SU-DHL-6 (cell line): ENCODE measurements at regions not wholly inside any gene's neighbourhood (a gene's known extent, or its start where the extent isn't known, plus 50 kb on each side); places are given as distances from the start of the nearest gene placed in this dataset.

Experiments used
- H2AFZ ChIP-seq: fragments of 200-600 bp; sonication (generic); 2 replicates; pipeline ENCODE4 v1.6.1; 2014; ENCODE audit warnings: low read depth, mild to moderate bottlenecking, moderate library complexity, mixed read lengths, antibody characterized with exemption, low read length; ENCODE audit not compliant: severe bottlenecking
- H3F3A ChIP-seq: fragments of 200-600 bp; shearing (Covaris generic); 2 replicates; pipeline ENCODE4 v1.6.0; 2016; ENCODE audit warnings: antibody characterized with exemption, mild to moderate bottlenecking; ENCODE audit not compliant: insufficient read depth
- H3K27ac ChIP-seq: fragments of 200-600 bp; sonication (generic); 2 replicates; pipeline ENCODE4 v1.5.1; 2016; ENCODE audit warnings: low read depth, mild to moderate bottlenecking, low read length, moderate library complexity, mixed read lengths
- H3K27me3 ChIP-seq: fragments of 200-600 bp; sonication (generic), shearing (Covaris generic); 2 replicates; pipeline ENCODE4 v1.6.0; 2014; ENCODE audit warnings: mild to moderate bottlenecking, low read length
- H3K36me3 ChIP-seq: fragments of 200-600 bp; sonication (generic); 2 replicates; pipeline ENCODE4 v1.6.1; 2014; ENCODE audit warnings: mild to moderate bottlenecking, low read length, mixed read lengths
- H3K4me2 ChIP-seq: fragments of 300-600, 200-600 bp; shearing (Covaris generic), sonication (generic); 2 replicates; pipeline ENCODE4 v1.6.0; 2014; ENCODE audit warnings: low read length, low read depth, mild to moderate bottlenecking; ENCODE audit not compliant: poor library complexity, severe bottlenecking
- H3K4me3 ChIP-seq: fragments of 200-600 bp; sonication (generic); 2 replicates; pipeline ENCODE4 v1.5.1; 2014; ENCODE audit warnings: antibody characterized with exemption, low read length, mild to moderate bottlenecking, mixed read lengths; ENCODE audit not compliant: insufficient read depth, poor library complexity, severe bottlenecking
- H3K79me2 ChIP-seq: fragments of 200-600 bp; sonication (generic); 2 replicates; pipeline ENCODE4 v1.6.1; 2014; ENCODE audit warnings: mild to moderate bottlenecking, low read length, moderate library complexity; ENCODE audit not compliant: insufficient read depth
- H3K9ac ChIP-seq: fragments of 200-600 bp; sonication (generic); 2 replicates; pipeline ENCODE4 v1.7.0; 2014; ENCODE audit warnings: mild to moderate bottlenecking, low read length
- H3K9me2 ChIP-seq: fragments of 200-600 bp; sonication (generic); replicated peaks from 2 replicates; pipeline ENCODE4 v1.6.1; 2014; ENCODE audit warnings: low read length; ENCODE audit not compliant: insufficient read depth
- H3K9me3 ChIP-seq: fragments of 200-600 bp; sonication (generic); 2 replicates; pipeline ENCODE4 v1.6.1; 2014; ENCODE audit warnings: low read length, mixed read lengths; ENCODE audit not compliant: insufficient read depth
- H4K20me1 ChIP-seq: fragments of 200-600 bp; sonication (generic); 2 replicates; pipeline ENCODE4 v1.6.1; 2014; ENCODE audit warnings: low read depth, mild to moderate bottlenecking, antibody characterized with exemption, low read length, moderate library complexity, mixed read lengths
- EZH2phosphoT487 ChIP-seq: fragments of 200-600 bp; sonication (generic), shearing (Covaris generic); conservative IDR thresholded peaks from 2 replicates; pipeline ENCODE4 v1.6.1; 2018; ENCODE audit warnings: mild to moderate bottlenecking, antibody characterized with exemption, low read length, moderate library complexity, mixed read lengths
- TF ChIP-seq, protein P1 (sequence below): fragments of 200-600 bp; sonication (generic); IDR thresholded peaks from one replicate; pipeline ENCODE4 v1.5.1; 2017; ENCODE audit warnings: antibody characterized with exemption, mild to moderate bottlenecking, low read length, moderate library complexity; ENCODE audit not compliant: insufficient read depth, poor library complexity, severe bottlenecking

DNA sequence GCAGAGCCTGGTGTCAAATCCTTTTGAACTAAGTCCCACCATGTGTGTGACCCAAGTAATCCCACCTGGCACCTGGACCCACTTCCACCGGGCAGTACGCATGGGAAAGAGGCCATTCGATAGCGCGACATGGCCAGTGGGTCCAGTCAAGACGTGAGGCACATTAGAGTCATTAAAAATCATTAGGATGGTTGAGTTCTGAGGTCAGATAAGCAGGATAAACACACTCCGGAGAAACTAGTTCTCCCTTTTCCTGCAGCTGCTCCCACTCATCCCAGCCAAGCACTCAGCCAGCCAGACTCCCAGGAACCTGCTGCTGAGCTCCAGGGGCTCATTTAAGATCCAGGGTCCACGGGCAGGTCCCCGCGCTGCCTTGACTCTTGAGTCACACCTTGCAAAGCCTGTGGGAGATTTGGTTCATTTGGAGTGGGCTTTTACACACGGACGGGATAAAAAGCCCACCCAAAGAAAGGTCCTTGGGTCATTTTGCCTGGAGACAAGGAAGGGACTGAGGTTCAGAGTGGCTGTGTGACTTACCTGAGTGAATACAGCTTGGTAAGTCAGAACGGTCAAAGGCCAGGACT is 313.9 kb downstream of the BCL11B start:
- Histone ChIP-seq H3K79me2 (no peaks in the 10 kb centered on the region), H2AFZ (no peak overlapping the region), H3K36me3 (no peaks in the 10 kb centered on the region), H3K9ac (no peak overlapping the region), H3K9me2 (no peaks in the 10 kb centered on the region), H3K4me3 (no peak overlapping the region), H3K4me2 (no peak overlapping the region), H3K9me3 (no peaks in the 10 kb centered on the region), H3K27ac (no peak overlapping the region), H3K27me3 (no peaks in the 10 kb centered on the region), H4K20me1 (no peaks in the 10 kb centered on the region), H3F3A (no peaks in the 10 kb centered on the region)
- TF ChIP-seq EZH2phosphoT487 = no peak
- TF ChIP-seq, protein P1, sequence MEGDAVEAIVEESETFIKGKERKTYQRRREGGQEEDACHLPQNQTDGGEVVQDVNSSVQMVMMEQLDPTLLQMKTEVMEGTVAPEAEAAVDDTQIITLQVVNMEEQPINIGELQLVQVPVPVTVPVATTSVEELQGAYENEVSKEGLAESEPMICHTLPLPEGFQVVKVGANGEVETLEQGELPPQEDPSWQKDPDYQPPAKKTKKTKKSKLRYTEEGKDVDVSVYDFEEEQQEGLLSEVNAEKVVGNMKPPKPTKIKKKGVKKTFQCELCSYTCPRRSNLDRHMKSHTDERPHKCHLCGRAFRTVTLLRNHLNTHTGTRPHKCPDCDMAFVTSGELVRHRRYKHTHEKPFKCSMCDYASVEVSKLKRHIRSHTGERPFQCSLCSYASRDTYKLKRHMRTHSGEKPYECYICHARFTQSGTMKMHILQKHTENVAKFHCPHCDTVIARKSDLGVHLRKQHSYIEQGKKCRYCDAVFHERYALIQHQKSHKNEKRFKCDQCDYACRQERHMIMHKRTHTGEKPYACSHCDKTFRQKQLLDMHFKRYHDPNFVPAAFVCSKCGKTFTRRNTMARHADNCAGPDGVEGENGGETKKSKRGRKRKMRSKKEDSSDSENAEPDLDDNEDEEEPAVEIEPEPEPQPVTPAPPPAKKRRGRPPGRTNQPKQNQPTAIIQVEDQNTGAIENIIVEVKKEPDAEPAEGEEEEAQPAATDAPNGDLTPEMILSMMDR = no peak

DNA sequence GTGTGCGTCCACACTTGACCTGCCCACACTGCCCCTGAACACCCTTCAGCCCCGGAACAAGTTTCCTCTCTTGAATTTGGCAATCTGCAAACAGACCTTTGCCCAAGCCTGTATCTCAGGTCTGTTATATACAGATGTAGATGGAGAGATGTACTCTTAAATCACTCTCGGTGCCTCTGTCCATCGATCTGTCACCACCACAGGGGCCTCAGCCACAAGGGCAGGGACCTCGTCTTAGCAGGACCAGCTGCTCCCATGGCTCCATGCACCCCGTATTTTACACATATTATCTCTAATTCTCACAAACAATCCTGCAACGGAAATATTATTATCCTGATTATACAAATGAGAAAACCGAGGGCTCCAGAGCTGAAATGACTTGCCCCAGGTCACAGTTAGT is 313.4 kb downstream of the BCL11B start:
- TF ChIP-seq, protein P1 = no peak
- no peak for TF ChIP-seq EZH2phosphoT487

DNA sequence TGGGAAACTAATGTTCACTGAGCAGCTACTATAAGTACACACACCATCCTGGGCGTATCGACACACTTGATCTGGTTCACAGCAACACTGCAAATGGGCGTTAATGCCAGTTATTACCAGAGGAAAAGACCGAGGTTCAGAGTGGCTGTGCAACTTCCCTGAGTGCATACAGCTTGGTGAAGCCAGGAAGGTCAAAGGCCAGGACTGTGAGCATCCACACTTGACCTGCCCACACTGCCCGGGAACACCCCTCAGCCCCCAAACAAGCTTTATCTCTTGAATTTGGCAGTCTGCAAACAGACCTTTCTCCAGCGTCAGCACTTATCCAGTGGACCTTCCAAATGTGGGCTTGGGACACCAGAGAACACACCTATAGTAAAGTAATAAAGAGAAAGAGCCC is 312.6 kb downstream of the BCL11B start:
- H4K20me1 ChIP-seq = no peaks in the 10 kb centered on the region
- no peak overlapping the region for H3K9ac ChIP-seq
- no peak overlapping the region for H3K4me2 ChIP-seq
- H3K4me3 ChIP-seq = no peak overlapping the region
- H3K9me2 ChIP-seq = no peaks in the 10 kb centered on the region
- TF ChIP-seq, protein P1 = no peak
- TF ChIP-seq EZH2phosphoT487 = no peak
- no peaks in the 10 kb centered on the region for H3K9me3 ChIP-seq
- no peaks in the 10 kb centered on the region for H3F3A ChIP-seq
- H2AFZ ChIP-seq = no peak overlapping the region
- no peak overlapping the region for H3K27ac ChIP-seq
- no peaks in the 10 kb centered on the region for H3K79me2 ChIP-seq
- no peaks in the 10 kb centered on the region for H3K36me3 ChIP-seq
- no peaks in the 10 kb centered on the region for H3K27me3 ChIP-seq

More for the DNA sequence above, 313.4 kb downstream of the BCL11B start:
- H3K79me2 ChIP-seq = no peaks in the 10 kb centered on the region
- H3K9me3 ChIP-seq = no peaks in the 10 kb centered on the region
- H3K27me3 ChIP-seq = no peaks in the 10 kb centered on the region
- H2AFZ ChIP-seq = no peak overlapping the region
- no peaks in the 10 kb centered on the region for H3K36me3 ChIP-seq
- no peaks in the 10 kb centered on the region for H4K20me1 ChIP-seq
- H3K9ac ChIP-seq = no peak overlapping the region
- H3K4me3 ChIP-seq = no peak overlapping the region
- no peak overlapping the region for H3K4me2 ChIP-seq
- H3F3A ChIP-seq = no peaks in the 10 kb centered on the region
- H3K27ac ChIP-seq = no peak overlapping the region
- H3K9me2 ChIP-seq = no peaks in the 10 kb centered on the region
